Karpas-422 (cell line): ENCODE measurements at regions not wholly inside any gene's neighbourhood (a gene's known extent, or its start where the extent isn't known, plus 50 kb on each side); places are given as distances from the start of the nearest gene placed in this dataset.

Experiments
- DNase-seq: peaks from one replicate; pipeline ENCODE4 v3.0.0-alpha.2; 2015
- H2AFZ ChIP-seq: fragments of 200-600 bp; sonication (generic); 2 replicates; pipeline ENCODE4 v1.6.1; 2014; ENCODE audit warnings: antibody characterized with exemption, low read length, mixed read lengths
- H3K27ac ChIP-seq: fragments of 200-600 bp; sonication (generic); 2 replicates; pipeline ENCODE4 v1.5.1; 2014; ENCODE audit warnings: mild to moderate bottlenecking, low read length, moderate library complexity
- H3K27me3 ChIP-seq: fragments of 200-600 bp; sonication (generic); 2 replicates; pipeline ENCODE4 v1.6.1; 2014; ENCODE audit warnings: low read length, mixed read lengths
- H3K36me3 ChIP-seq: fragments of 200-600 bp; sonication (generic); 2 replicates; pipeline ENCODE4 v1.6.1; 2014; ENCODE audit warnings: low read length, mixed read lengths; ENCODE audit not compliant: insufficient read depth
- H3K4me1 ChIP-seq: fragments of 200-600 bp; sonication (generic); 2 replicates; pipeline ENCODE4 v1.6.1; 2014; ENCODE audit warnings: mild to moderate bottlenecking, low read length, mixed read lengths
- H3K4me2 ChIP-seq: fragments of 200-600 bp; sonication (generic); 2 replicates; pipeline ENCODE4 v1.6.1; 2014; ENCODE audit warnings: low read length, low read depth, mild to moderate bottlenecking; ENCODE audit not compliant: poor library complexity, severe bottlenecking
- H3K4me3 ChIP-seq: fragments of 200-600 bp; sonication (generic); 2 replicates; pipeline ENCODE4 v1.5.1; 2014; ENCODE audit warnings: mild to moderate bottlenecking, antibody characterized with exemption, low read length, mixed read lengths
- H3K79me2 ChIP-seq: fragments of 200-600 bp; sonication (generic); 2 replicates; pipeline ENCODE4 v1.6.1; 2014; ENCODE audit warnings: mild to moderate bottlenecking, low read length, mixed read lengths
- H3K9ac ChIP-seq: fragments of 200-600 bp; sonication (generic); 2 replicates; pipeline ENCODE4 v1.6.0; 2014; ENCODE audit warnings: low read length
- H3K9me2 ChIP-seq: fragments of 200-600 bp; sonication (generic), shearing (Covaris generic); replicated peaks from 2 replicates; pipeline ENCODE4 v1.6.0; 2014; ENCODE audit warnings: mild to moderate bottlenecking, low read length, moderate library complexity; ENCODE audit not compliant: insufficient read depth
- H3K9me3 ChIP-seq: fragments of 300-700, 200-600 bp; sonication (generic); 2 replicates; pipeline ENCODE4 v1.6.1; 2014; ENCODE audit warnings: low read length, mixed read lengths
- H4K20me1 ChIP-seq: fragments of 200-600 bp; sonication (generic); 2 replicates; pipeline ENCODE4 v1.6.1; 2014; ENCODE audit warnings: mild to moderate bottlenecking, antibody characterized with exemption, low read length, low read depth; ENCODE audit not compliant: insufficient read depth

- no peak overlapping the region for H3K9ac ChIP-seq
- H3K9me2 ChIP-seq: no peaks in the 10 kb centered on the region; the same call in 1 of the 2 replicates
- H4K20me1 ChIP-seq: no peaks in the 10 kb centered on the region
- H3K27me3 ChIP-seq: no peaks in the 10 kb centered on the region
- H3K9me3 ChIP-seq: no peaks in the 10 kb centered on the region
- no peak overlapping the region for H3K4me3 ChIP-seq
- no peaks in the 10 kb centered on the region for H3K36me3 ChIP-seq
- no peak overlapping the region for H3K27ac ChIP-seq
- no peaks in the 10 kb centered on the region for H3K79me2 ChIP-seq
- no peaks in the 10 kb centered on the region for H3K4me1 ChIP-seq
- H3K4me2 ChIP-seq: no peak overlapping the region
- no peak for DNase-seq
- no peak overlapping the region for H2AFZ ChIP-seq
Measured at GRCh38 chr14:97705976-97706375, 908.8 kb downstream of the VRK1 start.

GRCh38 chr14:97706819-97707218 lies 909.6 kb downstream of the VRK1 start:
- Histone ChIP-seq H3K9me3 (no peaks in the 10 kb centered on the region), H3K79me2 (no peaks in the 10 kb centered on the region), H3K4me3 (no peak overlapping the region), H2AFZ (no peak overlapping the region), H3K27ac (no peak overlapping the region), H3K4me1 (no peaks in the 10 kb centered on the region), H3K4me2 (no peak overlapping the region), H3K9me2 (no peaks in the 10 kb centered on the region), H4K20me1 (no peaks in the 10 kb centered on the region), H3K27me3 (no peaks in the 10 kb centered on the region), H3K36me3 (no peaks in the 10 kb centered on the region), H3K9ac (no peak overlapping the region)
- no peak for DNase-seq

- no peak overlapping the region for H3K9ac ChIP-seq
- H3K4me3 ChIP-seq: no peak overlapping the region
- H3K79me2 ChIP-seq: no peaks in the 10 kb centered on the region
- no peaks in the 10 kb centered on the region for H3K27me3 ChIP-seq
- no peak overlapping the region for H3K4me2 ChIP-seq
- no peak overlapping the region for H3K27ac ChIP-seq
- no peak overlapping the region for H2AFZ ChIP-seq
- H3K36me3 ChIP-seq: no peaks in the 10 kb centered on the region
- no peak for DNase-seq
- H4K20me1 ChIP-seq: no peaks in the 10 kb centered on the region
- no peaks in the 10 kb centered on the region for H3K9me3 ChIP-seq
- no peaks in the 10 kb centered on the region for H3K4me1 ChIP-seq
- no peaks in the 10 kb centered on the region for H3K9me2 ChIP-seq
Measured at GRCh38 chr14:97707603-97708002, 910.4 kb downstream of the VRK1 start.

GRCh38 chr14:97709552-97709951 lies 912.4 kb downstream of the VRK1 start:
- H3K36me3 ChIP-seq: no peaks in the 10 kb centered on the region
- no peaks in the 10 kb centered on the region for H3K9me3 ChIP-seq
- DNase-seq: no peak
- no peak overlapping the region for H3K4me2 ChIP-seq
- H3K27me3 ChIP-seq: no peaks in the 10 kb centered on the region
- H3K4me1 ChIP-seq: no peaks in the 10 kb centered on the region
- H2AFZ ChIP-seq: no peak overlapping the region
- no peaks in the 10 kb centered on the region for H3K79me2 ChIP-seq
- no peaks in the 10 kb centered on the region for H3K9me2 ChIP-seq
- no peak overlapping the region for H3K4me3 ChIP-seq
- no peaks in the 10 kb centered on the region for H4K20me1 ChIP-seq
- H3K9ac ChIP-seq: no peak overlapping the region
- H3K27ac ChIP-seq: no peak overlapping the region

GRCh38 chr14:97710726-97711125 lies 913.5 kb downstream of the VRK1 start:
- DNase-seq: no peak
- Histone ChIP-seq H3K36me3 (no peaks in the 10 kb centered on the region), H3K9me2 (no peaks in the 10 kb centered on the region), H3K4me1 (no peaks in the 10 kb centered on the region), H3K4me2 (no peak overlapping the region), H3K9me3 (no peaks in the 10 kb centered on the region), H2AFZ (no peak overlapping the region), H3K27me3 (no peaks in the 10 kb centered on the region), H3K79me2 (no peaks in the 10 kb centered on the region), H3K9ac (no peak overlapping the region), H4K20me1 (no peaks in the 10 kb centered on the region), H3K4me3 (no peak overlapping the region), H3K27ac (no peak overlapping the region)

- Histone ChIP-seq H3K9ac (no peak overlapping the region), H3K27me3 (no peaks in the 10 kb centered on the region), H2AFZ (no peak overlapping the region), H3K4me2 (no peak overlapping the region), H3K4me3 (no peak overlapping the region), H3K9me2 (no peaks in the 10 kb centered on the region), H3K36me3 (no peaks in the 10 kb centered on the region), H4K20me1 (no peaks in the 10 kb centered on the region), H3K4me1 (no peaks in the 10 kb centered on the region), H3K9me3 (no peaks in the 10 kb centered on the region), H3K79me2 (no peaks in the 10 kb centered on the region), H3K27ac (no peak overlapping the region)
- DNase-seq: no peak
Measured at GRCh38 chr14:97712471-97712870, 915.3 kb downstream of the VRK1 start.

GRCh38 chr14:97713023-97713422 lies 915.8 kb downstream of the VRK1 start:
- H3K9me3 ChIP-seq: no peaks in the 10 kb centered on the region
- no peaks in the 10 kb centered on the region for H3K79me2 ChIP-seq
- no peaks in the 10 kb centered on the region for H4K20me1 ChIP-seq
- no peak overlapping the region for H3K9ac ChIP-seq
- H3K27me3 ChIP-seq: no peaks in the 10 kb centered on the region
- no peak overlapping the region for H3K4me2 ChIP-seq
- H3K27ac ChIP-seq: no peak overlapping the region
- H3K4me3 ChIP-seq: no peak overlapping the region
- H2AFZ ChIP-seq: no peak overlapping the region
- H3K4me1 ChIP-seq: no peaks in the 10 kb centered on the region
- no peak for DNase-seq
- H3K9me2 ChIP-seq: no peaks in the 10 kb centered on the region
- no peaks in the 10 kb centered on the region for H3K36me3 ChIP-seq

GRCh38 chr14:97718886-97719442 lies 921.8 kb downstream of the VRK1 start:
- H2AFZ ChIP-seq: no peak overlapping the region
- no peak for DNase-seq
- H3K4me1 ChIP-seq: no peaks in the 10 kb centered on the region
- H3K4me2 ChIP-seq: no peak overlapping the region
- H4K20me1 ChIP-seq: no peaks in the 10 kb centered on the region
- no peaks in the 10 kb centered on the region for H3K27me3 ChIP-seq
- H3K36me3 ChIP-seq: no peaks in the 10 kb centered on the region
- no peaks in the 10 kb centered on the region for H3K79me2 ChIP-seq
- no peak overlapping the region for H3K4me3 ChIP-seq
- H3K9me3 ChIP-seq: no peaks in the 10 kb centered on the region
- no peaks in the 10 kb centered on the region for H3K9me2 ChIP-seq
- H3K9ac ChIP-seq: no peak overlapping the region
- no peak overlapping the region for H3K27ac ChIP-seq

GRCh38 chr14:97719931-97720330 lies 922.7 kb downstream of the VRK1 start:
- H3K27me3 ChIP-seq: no peaks in the 10 kb centered on the region
- H4K20me1 ChIP-seq: no peaks in the 10 kb centered on the region
- no peak for DNase-seq
- no peak overlapping the region for H3K9ac ChIP-seq
- no peak overlapping the region for H3K27ac ChIP-seq
- no peaks in the 10 kb centered on the region for H3K4me1 ChIP-seq
- no peaks in the 10 kb centered on the region for H3K79me2 ChIP-seq
- H2AFZ ChIP-seq: no peak overlapping the region
- no peak overlapping the region for H3K4me3 ChIP-seq
- no peaks in the 10 kb centered on the region for H3K9me3 ChIP-seq
- no peaks in the 10 kb centered on the region for H3K36me3 ChIP-seq
- no peak overlapping the region for H3K4me2 ChIP-seq
- no peaks in the 10 kb centered on the region for H3K9me2 ChIP-seq
